Uterus (tissue), 3 donors: ENCODE measurements at regions not wholly inside any gene's neighbourhood (a gene's known extent, or its start where the extent isn't known, plus 50 kb on each side); places are given as distances from the start of the nearest gene placed in this dataset.

Experiments
- DNase-seq, 2 donors: peaks; one replicate each; pipeline ENCODE4 v3.0.0-alpha.2; 2019 to 2020
- H3K27ac ChIP-seq, 2 donors: fragments of 200-600 bp; sonication (generic); 1 replicate in 1 of 2; 2 replicates in 1 of 2; pipeline ENCODE4 v1.5.1; 2016 to 2018
- H3K27me3 ChIP-seq, 2 donors: fragments of 200-600 bp; sonication (generic); one replicate each; pipeline ENCODE4 v1.5.1; 2018 to 2019; ENCODE audit warnings: control low read depth in 1 of 2
- H3K36me3 ChIP-seq, 2 donors: fragments of 200-600 bp; sonication (generic); one replicate each; pipeline ENCODE4 v1.5.1; 2019; ENCODE audit warnings: control low read depth in 1 of 2
- H3K4me1 ChIP-seq, 2 donors: fragments of 200-600 bp; sonication (generic); one replicate each; pipeline ENCODE4 v1.5.1; 2018 to 2019; ENCODE audit warnings: control low read depth in 1 of 2
- H3K4me3 ChIP-seq, 2 donors: fragments of 200-600 bp; sonication (generic); 1 replicate in 1 of 2; 2 replicates in 1 of 2; pipeline ENCODE4 v1.5.1; 2018 to 2019; ENCODE audit warnings: mild to moderate bottlenecking in 1 of 2
- H3K9me3 ChIP-seq, 2 donors: fragments of 200-600 bp; sonication (generic); one replicate each; pipeline ENCODE4 v1.5.1; 2019; ENCODE audit warnings: control low read depth in 1 of 2
- POLR2A ChIP-seq, 2 donors: fragments of 450-650 bp; IDR thresholded peaks; one replicate each; pipeline ENCODE4 v1.6.1; 2016; ENCODE audit warnings: antibody characterized with exemption in 2 of 2, mild to moderate bottlenecking in 1 of 2, moderate library complexity in 1 of 2
- intact Hi-C: fragments of 100-400 bp; cut with DNase I; formaldehyde crosslinking; loops from one replicate; pipeline ENCODE4 v1.15.1; 2023; ENCODE audit warnings: low total_unique reads
- TF ChIP-seq, protein P1 (sequence below), 4 experiments: fragments of 200-600 bp in 2 of 4; fragments of 450-650 bp in 2 of 4; sonication (generic) in 2 of 4; IDR thresholded peaks; one replicate each; pipeline ENCODE4 v1.5.1; 2016 to 2019; ENCODE audit warnings: antibody characterized with exemption in 4 of 4, mild to moderate bottlenecking in 2 of 4, moderate library complexity in 1 of 4
- donor health status: DM: yes; HTN: yes; CAD: no.

DNA sequence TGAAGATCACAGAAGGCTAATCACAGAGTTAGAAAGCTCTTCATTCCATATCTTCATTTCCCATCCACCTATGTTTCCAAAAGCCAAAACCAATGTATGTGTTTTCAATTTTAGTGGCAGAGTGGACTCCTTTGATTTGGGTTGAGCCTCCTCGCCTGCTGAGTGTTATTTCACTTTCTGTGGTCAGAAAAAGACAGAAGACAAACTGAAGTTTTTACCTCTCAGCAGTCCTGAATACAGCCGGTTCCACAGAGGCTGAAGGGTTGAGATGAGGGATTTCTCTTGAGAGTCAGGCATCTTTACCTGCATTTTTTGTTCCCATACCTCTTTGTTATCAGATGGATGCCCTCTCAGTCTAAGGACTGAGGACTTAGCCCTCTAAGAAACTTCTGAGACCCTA, 659.6 kb downstream of the CCSER2 start:
- intact Hi-C loops = loop anchor here (5.0 kb wide), 1 partner anchor 304 kb away; no protein-coding TSS in a partner anchor
- H3K9me3 ChIP-seq = no peaks in the 10 kb centered on the region
- no peak for TF ChIP-seq POLR2A (IDR thresholded peaks at IDR 0.05)
- TF ChIP-seq, protein P1, sequence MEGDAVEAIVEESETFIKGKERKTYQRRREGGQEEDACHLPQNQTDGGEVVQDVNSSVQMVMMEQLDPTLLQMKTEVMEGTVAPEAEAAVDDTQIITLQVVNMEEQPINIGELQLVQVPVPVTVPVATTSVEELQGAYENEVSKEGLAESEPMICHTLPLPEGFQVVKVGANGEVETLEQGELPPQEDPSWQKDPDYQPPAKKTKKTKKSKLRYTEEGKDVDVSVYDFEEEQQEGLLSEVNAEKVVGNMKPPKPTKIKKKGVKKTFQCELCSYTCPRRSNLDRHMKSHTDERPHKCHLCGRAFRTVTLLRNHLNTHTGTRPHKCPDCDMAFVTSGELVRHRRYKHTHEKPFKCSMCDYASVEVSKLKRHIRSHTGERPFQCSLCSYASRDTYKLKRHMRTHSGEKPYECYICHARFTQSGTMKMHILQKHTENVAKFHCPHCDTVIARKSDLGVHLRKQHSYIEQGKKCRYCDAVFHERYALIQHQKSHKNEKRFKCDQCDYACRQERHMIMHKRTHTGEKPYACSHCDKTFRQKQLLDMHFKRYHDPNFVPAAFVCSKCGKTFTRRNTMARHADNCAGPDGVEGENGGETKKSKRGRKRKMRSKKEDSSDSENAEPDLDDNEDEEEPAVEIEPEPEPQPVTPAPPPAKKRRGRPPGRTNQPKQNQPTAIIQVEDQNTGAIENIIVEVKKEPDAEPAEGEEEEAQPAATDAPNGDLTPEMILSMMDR (IDR thresholded peaks at IDR 0.05) = no peak
- no peak for DNase-seq
- H3K4me3 ChIP-seq = no peak overlapping the region
- no peaks in the 10 kb centered on the region for H3K36me3 ChIP-seq
- no peak overlapping the region for H3K27ac ChIP-seq
- H3K27me3 ChIP-seq = no peaks in the 10 kb centered on the region
- H3K4me1 ChIP-seq = no peaks in the 10 kb centered on the region

DNA sequence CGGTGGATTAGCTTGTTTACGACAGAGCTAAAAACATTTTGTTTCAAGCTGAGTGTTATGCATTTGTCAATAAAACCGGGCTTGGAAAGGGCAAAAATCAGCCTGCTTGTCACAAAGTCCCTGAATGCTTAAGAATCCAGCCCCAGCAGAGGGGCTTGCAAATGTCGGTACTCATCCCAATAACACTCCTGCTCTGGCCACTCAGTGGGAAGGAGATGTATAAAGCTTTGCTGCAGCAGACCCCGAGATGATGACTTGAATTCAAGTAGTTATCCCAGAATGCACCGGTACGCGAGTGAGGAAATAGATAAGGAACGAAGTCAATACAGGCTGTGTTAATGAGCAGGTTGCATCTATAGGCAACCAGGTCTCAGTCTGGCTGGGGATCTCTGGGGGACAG, 662.3 kb downstream of the CCSER2 start:
- Histone ChIP-seq H3K27ac (no peak overlapping the region), H3K9me3 (no peaks in the 10 kb centered on the region), H3K27me3 (no peaks in the 10 kb centered on the region), H3K4me3 (no peak overlapping the region), H3K36me3 (no peaks in the 10 kb centered on the region), H3K4me1 (no peaks in the 10 kb centered on the region)
- intact Hi-C loops = no loop called here
- no peak for DNase-seq
- TF ChIP-seq POLR2A (IDR thresholded peaks at IDR 0.05) = no peak
- TF ChIP-seq, protein P1 (IDR thresholded peaks at IDR 0.05) = no peak

DNA sequence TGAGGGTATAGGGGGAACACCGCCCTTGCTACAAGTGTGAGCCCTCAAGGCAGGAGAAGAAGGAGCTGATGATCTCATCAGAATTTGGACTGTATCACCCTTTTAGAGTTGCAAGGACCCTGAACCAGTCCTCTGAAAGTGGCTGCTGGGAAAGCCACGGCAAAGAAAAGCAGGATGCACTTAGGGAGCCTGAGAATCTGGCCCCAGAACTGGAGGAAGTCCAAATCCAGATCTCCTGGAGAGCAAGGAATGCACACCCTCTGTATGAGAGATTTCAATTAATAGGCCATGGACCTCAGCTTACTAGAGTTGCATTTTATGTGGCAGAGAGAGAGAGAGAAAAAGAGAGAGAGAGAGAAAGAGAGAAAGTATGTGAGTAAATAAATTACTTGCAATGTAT, 662.9 kb downstream of the CCSER2 start:
- Histone ChIP-seq H3K36me3 (no peaks in the 10 kb centered on the region), H3K27ac (no peak overlapping the region), H3K9me3 (no peaks in the 10 kb centered on the region), H3K4me1 (no peaks in the 10 kb centered on the region), H3K27me3 (no peaks in the 10 kb centered on the region), H3K4me3 (no peak overlapping the region)
- TF ChIP-seq POLR2A (IDR thresholded peaks at IDR 0.05) = no peak
- TF ChIP-seq, protein P1 (IDR thresholded peaks at IDR 0.05) = no peak
- no peak for DNase-seq
- intact Hi-C loops = no loop called here

DNA sequence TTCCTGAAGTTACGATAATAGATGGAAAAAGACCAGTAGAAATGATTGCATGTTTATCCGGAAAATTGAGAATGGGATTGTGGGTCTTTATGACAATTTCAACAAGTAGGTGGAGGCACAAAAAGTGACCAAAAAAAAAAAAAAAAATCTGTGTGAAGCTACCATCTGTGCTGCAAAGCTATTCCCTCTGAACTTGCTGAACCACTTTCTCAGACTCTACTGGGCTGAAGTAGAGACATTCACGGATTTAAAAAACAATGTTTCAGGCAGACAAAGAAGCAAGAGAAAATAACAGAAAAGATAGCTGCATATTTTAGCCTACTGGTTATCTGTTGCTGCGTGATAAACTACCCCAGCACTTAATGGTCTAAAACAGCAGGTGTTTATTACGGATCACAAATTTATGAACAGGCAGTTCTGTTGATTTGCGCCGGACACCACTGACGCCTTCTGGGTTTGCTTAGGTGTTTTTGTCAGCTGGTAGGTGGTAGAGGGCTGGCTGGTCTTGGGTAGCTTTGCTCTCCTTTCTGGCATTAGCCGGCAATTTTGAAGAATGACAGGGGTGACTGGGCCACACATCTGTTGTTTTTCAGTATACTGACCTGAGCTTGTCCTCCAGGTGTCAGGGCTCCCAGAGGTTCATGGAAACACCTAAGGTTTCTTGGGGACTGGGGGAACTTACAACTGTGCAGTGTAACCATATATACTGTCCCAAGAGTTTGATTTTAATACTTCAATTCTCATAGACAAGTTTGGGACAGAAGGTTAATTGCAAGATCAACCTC, 665.1 kb downstream of the CCSER2 start:
- intact Hi-C loops = no loop called here
- Histone ChIP-seq H3K4me3 (no peak overlapping the region), H3K36me3 (no peaks in the 10 kb centered on the region), H3K4me1 (no peaks in the 10 kb centered on the region), H3K27ac (no peak overlapping the region), H3K27me3 (no peaks in the 10 kb centered on the region), H3K9me3 (no peaks in the 10 kb centered on the region)
- TF ChIP-seq POLR2A (IDR thresholded peaks at IDR 0.05) = no peak
- TF ChIP-seq, protein P1 (IDR thresholded peaks at IDR 0.05) = no peak
- DNase-seq = no peak

DNA sequence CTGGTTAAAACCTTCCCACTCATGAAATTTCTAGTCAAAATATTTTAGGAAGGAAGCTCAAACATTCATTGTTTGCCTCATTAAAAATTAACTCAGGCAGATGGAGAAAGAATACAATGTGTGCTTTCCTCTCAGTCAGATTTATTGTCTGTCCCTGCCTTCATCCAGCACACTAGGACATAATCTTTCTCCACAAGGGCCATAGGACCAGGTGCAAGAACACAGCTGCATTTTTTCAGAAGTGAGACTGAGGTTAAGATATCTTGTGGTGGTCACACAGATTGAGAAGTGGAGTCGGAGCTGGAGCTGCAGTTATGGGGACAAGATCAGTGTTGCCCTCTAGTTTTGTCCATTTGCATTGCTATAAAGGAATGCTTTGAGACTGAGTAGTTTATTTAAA, 666.3 kb downstream of the CCSER2 start:
- intact Hi-C loops = no loop called here
- Histone ChIP-seq H3K27me3 (no peaks in the 10 kb centered on the region), H3K4me1 (no peaks in the 10 kb centered on the region), H3K4me3 (no peak overlapping the region), H3K36me3 (no peaks in the 10 kb centered on the region), H3K27ac (no peak overlapping the region), H3K9me3 (no peaks in the 10 kb centered on the region)
- TF ChIP-seq, protein P1 (IDR thresholded peaks at IDR 0.05) = no peak
- no peak for TF ChIP-seq POLR2A (IDR thresholded peaks at IDR 0.05)
- no peak for DNase-seq
